ENCODE measurements at regions not wholly inside any gene's neighbourhood (a gene's known extent, or its start where the extent isn't known, plus 50 kb on each side); places are given as distances from the start of the nearest gene placed in this dataset.

DNA sequence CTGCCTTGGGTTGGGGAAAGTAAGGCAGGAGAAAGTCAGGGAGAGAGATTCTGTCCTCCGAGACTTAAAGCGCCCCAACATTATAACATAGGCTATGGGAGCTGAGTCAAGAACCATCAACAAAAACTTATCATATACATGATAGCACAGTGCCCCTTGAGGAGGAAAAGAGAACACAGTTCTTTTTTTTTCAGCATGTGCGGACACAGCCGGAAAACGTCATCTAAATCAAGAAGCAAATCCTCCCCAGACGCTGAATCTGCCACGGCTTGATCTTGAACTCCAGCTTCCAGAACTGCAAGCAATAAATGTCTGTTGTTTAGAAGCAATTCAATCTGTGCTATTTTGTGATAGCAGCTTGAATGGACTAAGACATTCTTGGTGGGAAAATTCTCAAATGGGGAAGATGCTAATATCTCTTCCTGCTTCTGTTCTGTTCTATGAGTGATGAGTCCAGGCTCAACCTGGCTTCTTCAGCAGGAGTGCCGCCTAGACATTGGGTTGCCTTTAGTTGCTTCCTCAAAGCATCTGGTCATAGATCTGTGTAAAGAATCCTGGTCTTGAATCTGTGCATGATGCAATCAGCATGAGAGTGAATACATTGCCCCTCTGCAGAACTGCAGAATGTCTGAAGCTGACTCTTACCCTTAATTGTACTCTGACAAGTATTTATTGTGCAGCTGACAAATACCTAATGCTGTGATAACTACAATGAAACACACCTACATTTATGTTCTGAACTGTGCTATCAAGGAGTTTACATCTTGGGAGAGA is 549.8 kb upstream of the PRKX start:
- TF ChIP-seq SP1 (IDR thresholded peaks at IDR 0.05) (no peak), HNF4G (IDR thresholded peaks at IDR 0.05) (no peak)
- TF ChIP-seq, protein P1, sequence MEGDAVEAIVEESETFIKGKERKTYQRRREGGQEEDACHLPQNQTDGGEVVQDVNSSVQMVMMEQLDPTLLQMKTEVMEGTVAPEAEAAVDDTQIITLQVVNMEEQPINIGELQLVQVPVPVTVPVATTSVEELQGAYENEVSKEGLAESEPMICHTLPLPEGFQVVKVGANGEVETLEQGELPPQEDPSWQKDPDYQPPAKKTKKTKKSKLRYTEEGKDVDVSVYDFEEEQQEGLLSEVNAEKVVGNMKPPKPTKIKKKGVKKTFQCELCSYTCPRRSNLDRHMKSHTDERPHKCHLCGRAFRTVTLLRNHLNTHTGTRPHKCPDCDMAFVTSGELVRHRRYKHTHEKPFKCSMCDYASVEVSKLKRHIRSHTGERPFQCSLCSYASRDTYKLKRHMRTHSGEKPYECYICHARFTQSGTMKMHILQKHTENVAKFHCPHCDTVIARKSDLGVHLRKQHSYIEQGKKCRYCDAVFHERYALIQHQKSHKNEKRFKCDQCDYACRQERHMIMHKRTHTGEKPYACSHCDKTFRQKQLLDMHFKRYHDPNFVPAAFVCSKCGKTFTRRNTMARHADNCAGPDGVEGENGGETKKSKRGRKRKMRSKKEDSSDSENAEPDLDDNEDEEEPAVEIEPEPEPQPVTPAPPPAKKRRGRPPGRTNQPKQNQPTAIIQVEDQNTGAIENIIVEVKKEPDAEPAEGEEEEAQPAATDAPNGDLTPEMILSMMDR (IDR thresholded peaks at IDR 0.05; ENCODE audit: low read depth, low read length, missing input control), result no peak

Data from liver (tissue), 3 donors.